Daoy (cell line): ENCODE measurements at regions not wholly inside any gene's neighbourhood (a gene's known extent, or its start where the extent isn't known, plus 50 kb on each side); places are given as distances from the start of the nearest gene placed in this dataset.
"Not testable (repeated sequence)": the region's sequence is repeated elsewhere in the genome, so short reads cannot be mapped to it uniquely, and the experiment has no call there.

Experiments
- DNase-seq: peaks from one replicate; pipeline ENCODE4 v3.0.0-alpha.2; 2015; ENCODE audit warnings: low read depth

DNA sequence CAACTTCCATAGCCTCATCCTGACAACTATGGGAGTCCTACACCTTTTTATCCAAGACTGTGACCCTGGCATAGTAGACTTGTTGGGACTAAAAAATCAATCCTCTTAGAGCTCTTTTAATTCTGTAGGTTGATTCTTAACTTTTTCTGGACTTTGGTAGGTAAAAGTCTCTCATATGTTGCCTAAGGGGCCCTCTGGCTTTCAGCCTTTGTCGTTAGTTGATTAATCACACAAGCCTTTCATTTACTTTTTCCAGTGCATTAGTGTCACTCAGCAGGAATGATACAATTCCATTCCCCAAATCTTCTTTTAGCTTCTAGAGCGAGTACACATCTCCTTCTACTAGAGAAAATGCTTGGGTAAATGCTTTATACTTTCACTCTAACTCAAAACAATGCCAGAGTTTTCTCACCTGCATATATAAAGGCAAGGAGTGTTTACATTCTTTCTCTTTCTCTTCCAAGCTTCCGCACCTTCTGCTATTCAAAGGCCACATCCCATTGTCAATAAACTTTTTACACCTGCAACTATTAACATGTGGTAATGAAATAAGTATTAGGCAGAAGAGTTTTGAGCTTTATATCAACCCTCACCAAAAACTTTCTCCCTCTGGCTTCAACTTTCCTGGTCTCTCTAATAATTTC lies 516.6 kb downstream of the FAM181B start:
- DNase-seq = no peak

DNA sequence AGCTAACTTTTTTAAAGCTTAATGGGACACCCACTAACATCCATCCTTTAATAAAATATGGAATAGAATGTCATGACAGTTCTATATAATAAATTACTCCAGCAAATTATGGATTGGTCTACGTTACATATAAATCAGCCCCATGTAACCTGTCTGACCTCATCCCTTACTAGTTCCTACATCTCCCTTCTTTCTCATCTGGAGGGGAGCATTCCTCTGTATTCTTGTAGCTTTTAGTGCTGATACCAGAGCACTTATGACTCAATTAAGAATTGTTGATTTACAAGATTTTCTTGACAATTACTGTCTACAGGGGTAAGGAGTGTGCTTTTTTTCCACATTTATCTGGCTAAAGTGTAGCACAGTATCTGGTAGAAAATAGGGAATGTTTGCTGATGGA lies 523.7 kb downstream of the FAM181B start:
- DNase-seq = no peak

GRCh38 chr11:82195283-82195682 lies 538.4 kb downstream of the FAM181B start:
- no peak for DNase-seq

DNA sequence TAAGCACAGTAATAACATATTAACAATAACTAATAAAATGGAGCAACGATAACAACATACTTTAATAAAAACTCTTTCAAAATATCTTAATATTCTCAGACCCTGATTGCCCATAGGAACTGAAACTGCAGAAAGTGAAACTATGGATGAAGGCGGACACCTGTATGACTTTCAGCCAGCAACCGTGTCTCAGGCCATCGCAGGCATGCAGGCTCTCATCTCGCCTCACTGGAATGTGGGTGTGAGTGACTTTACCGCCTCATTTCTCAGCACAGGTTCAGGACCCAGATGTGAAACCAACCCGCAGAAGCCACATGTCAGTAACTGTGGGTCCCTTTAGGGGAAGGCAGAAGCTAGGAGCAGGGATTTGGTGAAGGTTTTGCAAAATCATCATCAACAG lies 539.1 kb downstream of the FAM181B start:
- DNase-seq = no peak

GRCh38 chr11:82191695-82192094 lies 542.0 kb downstream of the FAM181B start:
- DNase-seq = no peak

GRCh38 chr11:82185925-82186324 lies 547.7 kb downstream of the FAM181B start:
- no peak for DNase-seq

DNA sequence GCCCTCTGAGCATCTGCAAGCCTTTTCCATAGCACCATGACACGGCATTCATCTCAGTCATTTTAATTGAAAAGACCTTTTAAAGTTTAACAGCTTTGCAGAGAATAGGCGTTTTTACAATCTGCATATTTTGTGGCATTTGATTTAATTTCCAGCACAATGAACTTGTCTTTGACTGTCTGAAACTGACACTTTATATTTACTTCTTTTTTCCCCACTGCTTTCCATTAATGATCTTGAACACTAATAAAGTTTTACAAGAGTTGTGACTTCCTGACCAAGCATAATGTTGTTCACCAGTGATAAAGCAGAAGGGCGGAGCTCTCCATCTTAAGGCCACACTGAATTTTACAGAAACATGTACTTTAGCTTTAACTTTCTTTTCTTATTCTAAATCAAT lies 548.7 kb downstream of the FAM181B start:
- no peak for DNase-seq

DNA sequence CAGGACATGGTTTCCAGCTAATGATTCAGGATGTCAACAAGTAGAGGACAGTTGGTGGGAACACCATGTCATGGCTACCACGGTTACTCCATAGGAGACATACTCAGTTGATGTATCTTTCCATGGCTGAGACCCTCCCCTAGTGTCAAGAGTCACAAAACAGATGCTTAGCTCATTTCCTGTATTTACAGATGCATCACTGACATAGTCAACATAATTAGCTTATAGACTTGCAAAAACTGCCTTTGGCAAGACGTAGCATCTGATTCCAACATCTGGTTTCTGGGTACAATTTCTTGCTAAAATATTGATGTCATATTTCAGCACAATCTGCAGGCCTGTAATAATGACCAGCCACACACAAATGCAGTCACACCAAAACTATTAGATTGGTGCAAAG lies 550.3 kb downstream of the FAM181B start:
- no peak for DNase-seq

DNA sequence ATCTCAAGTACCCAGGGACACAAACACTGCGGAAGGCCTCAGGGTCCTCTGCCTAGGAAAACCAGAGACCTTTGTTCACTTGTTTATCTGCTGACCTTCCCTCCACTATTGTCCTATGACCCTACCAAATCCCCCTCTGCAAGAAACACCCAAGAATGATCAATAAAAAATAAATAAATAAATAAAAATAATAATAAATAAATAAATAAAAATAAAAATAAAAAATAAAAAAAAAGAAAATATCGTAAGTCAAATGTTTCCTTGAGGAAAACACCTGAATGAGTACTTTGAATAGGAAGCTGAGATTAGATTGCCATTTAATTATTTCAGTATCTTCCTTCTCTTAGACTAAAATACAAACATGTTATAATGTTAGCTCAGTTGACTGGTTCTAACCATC lies 551.0 kb downstream of the FAM181B start:
- not testable (repeated sequence) for DNase-seq

DNA sequence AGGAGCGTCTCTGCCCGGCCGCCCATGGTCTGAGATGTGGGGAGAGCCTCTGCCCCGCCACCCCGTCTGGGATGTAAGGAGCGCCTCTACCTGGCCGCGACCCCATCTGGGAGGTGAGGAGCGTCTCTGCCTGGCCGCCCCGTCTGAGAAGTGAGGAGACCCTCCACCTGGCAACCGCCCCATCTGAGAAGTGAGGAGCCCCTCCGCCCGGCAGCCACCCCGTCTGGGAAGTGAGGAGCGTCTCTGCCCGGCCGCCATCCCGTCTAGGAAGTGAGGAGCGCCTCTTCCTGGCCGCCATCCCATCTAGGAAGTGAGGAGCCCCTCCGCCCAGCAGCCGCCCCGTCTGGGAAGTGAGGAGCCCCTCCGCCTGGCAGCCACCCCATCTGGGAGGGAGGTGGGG lies 551.9 kb downstream of the FAM181B start:
- not testable (repeated sequence) for DNase-seq

DNA sequence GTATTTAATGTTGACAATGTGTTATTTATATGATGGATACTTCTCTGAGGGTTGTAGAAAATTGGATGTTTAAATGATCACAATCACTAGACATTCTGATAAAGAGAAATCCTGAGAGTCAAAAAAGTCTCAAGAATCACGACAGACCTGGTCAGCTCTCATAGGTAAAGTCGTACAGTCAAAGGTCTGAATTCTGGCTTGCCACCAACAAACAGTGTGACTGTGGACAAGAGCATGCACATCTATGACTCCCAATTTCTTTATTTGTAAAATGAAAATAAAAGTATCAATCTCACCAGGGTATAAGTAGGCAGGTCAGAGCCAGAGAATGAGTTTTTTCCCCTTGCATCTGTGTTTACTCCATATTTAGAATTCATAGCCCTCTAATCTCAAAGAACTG lies 556.7 kb downstream of the FAM181B start:
- no peak for DNase-seq

DNA sequence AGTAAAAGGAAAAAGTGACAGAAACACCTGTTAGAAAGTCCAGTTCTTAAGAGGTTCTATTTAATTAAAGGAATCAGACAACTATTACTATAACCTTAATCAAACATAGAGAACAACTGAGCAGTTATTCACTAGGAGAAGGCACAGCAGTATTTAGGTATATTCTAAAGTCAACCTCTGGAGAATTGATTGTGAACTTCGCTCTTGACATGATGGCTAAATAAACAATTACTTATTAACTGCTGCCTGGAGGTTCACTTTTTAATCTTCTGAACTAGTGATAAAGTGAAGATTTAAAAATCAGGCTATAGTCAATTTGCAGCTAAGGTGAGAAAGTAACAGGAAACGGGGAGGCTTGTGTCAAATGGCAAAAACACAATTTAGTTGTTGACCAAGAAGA lies 557.3 kb downstream of the FAM181B start:
- DNase-seq = no peak

GRCh38 chr11:82174610-82175009 lies 559.1 kb downstream of the FAM181B start:
- DNase-seq = no peak

- no peak for DNase-seq
These were observed 586.9 kb downstream of the FAM181B start for GRCh38 chr11:82146789-82147188.

- DNase-seq = no peak
These were observed 614.7 kb downstream of the FAM181B start for GRCh38 chr11:82118946-82119345.

DNA sequence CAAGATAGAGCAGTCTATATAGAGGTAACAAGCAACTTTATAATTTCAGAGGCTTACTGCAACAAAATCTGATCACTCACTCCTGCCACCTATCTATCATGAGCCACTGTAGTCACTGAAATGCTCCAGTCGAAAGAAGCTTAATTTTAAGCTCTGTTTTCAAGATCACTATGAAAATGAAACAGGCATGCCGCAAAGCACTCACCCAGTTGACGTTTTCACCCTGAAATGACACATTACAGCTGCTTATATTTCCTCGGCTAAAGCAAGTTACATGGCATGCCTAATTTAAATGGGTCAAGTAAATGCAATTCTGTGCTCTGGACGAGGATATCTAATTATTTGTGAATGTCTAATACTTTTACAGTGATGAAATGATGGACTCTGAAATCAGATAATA lies 616.3 kb downstream of the FAM181B start:
- no peak for DNase-seq

DNA sequence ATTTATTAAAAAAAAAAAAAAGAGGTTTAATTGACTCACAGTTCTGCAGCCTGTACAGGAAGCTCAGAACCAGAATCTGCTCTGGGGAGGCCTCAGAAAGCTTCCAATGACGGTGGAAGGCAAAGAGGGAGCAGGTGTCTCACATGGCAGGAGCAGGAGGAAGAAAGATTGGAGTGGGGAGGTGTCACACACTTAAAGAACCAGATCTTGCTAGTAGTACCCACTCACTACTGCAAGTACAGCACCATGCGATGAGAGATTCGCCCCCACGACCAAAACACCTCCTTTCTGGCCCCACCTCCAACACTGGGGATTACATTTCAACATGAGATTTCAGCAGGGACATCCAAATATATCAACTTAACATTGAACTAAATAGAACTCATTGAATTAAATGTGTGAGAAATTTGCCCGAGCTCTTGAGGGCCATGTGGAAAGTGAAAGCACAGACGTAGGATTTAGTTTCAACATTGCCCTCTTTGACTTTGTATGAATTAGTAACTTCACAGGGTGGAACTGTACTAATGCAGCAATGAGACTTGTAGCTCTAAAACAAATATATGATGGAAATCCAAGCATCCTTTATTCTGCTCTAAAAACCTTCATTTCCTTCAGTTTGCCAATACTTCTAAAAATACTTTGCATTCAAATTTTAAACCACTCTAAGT lies 628.2 kb downstream of the FAM181B start:
- no peak for DNase-seq

DNA sequence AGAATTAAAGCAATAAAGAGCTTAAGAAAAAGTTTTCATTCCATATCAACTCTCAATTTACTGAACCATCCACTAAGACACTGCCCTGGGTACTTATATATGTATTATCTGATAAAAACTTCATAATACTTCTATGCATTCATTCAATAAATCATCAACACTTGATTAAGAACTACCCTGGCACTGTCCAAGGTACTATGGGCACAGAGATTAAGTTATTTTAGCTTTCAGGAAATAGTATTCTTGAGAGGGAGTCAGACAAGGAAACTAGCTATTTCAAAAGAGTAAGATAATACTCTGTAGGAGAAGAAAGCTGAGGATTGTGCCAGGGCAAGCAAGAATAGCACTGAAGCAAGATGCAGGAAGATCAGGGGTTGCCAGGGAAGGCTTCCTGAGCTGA lies 640.8 kb downstream of the FAM181B start:
- DNase-seq = no peak

GRCh38 chr11:82089426-82089825 lies 644.2 kb downstream of the FAM181B start:
- no peak for DNase-seq

GRCh38 chr11:82085493-82085892 lies 648.2 kb downstream of the FAM181B start:
- no peak for DNase-seq

GRCh38 chr11:82082976-82083375 lies 650.7 kb downstream of the FAM181B start:
- DNase-seq = no peak

DNA sequence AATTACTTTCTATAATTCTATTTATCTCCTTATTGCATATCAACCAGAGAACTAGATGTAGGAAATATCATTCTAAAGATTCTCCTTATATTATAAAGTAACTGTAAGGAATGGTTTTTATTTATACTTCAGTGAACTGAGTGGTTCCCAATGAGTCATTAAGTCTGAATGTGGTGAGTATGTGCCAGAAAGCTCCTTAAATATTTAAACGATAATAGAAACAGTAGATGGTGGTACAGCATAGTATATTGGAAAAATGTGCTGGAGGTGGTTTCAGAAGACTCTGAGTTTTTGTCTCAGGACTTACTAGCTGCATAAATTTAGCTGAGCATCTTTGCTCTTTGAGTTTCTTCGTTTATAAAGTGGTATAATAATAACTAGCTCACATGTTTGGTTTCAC lies 653.5 kb downstream of the FAM181B start:
- DNase-seq = no peak

DNA sequence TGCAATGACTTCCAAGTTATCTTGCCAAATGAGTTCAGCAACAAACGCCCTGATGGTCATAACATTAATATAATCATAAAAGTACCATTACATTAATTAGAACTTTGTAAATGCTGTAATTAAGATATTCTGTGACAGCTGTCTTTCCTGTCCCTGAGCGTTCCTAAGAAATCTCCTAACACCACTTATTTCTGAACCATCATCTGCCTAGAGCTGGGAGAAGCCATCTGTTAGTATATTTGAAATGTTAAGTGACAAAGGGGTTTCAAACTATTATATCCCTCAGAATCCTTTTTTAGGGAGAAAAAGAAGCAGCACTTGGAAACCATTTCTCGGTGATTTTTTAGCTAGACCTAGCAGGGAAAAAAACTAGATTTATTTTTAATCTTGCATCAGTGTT lies 657.5 kb downstream of the FAM181B start:
- DNase-seq = no peak

DNA sequence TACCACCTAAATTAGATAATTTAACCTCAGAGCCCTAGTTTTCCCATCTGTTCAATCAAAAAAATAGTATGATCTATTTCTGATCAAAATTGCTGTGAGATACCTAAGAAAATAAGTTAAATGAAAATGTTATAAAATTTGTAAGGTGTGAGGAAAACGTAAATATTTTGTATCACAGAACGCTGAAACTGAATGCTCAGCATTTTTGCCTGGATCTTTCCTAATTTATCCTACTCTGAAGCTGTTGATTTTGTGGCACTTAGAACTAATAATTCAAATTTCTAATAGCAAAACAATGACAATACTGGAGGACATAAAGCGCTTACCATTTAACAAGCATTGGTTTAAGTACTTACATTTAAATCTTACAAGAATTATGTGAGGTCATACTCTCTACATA lies 674.2 kb downstream of the FAM181B start:
- no peak for DNase-seq
